ENCODE measurements at regions not wholly inside any gene's neighbourhood (a gene's known extent, or its start where the extent isn't known, plus 50 kb on each side); places are given as distances from the start of the nearest gene placed in this dataset.

GRCh38 chr7:15977663-15978062 is 291.2 kb upstream of the MEOX2 start:
- no peak for DNase-seq

GRCh38 chr7:15972862-15973275 is 286.4 kb upstream of the MEOX2 start:
- DNase-seq: no peak

DNA sequence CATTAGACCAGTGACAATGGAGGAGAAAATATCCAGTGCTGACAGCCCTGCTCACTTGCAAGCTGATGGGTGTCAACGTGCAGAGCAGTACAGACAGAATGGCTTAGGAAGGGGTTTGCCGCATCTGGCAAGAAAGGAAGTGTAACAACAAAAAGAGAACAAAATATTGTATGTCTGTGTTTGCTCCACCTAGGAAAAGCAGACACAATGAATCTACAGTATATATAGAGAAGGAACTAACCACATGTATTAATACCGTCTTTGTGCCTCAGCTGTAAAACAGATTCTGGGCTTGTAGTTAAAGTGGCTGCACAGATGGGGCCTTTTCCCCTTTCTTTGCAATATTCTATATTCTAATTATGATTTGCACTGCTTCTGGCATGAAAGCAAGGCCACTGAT is 281.1 kb upstream of the MEOX2 start:
- no peak for DNase-seq

- DNase-seq: no peak
Measured at GRCh38 chr7:15967121-15967520, 280.6 kb upstream of the MEOX2 start.

DNA sequence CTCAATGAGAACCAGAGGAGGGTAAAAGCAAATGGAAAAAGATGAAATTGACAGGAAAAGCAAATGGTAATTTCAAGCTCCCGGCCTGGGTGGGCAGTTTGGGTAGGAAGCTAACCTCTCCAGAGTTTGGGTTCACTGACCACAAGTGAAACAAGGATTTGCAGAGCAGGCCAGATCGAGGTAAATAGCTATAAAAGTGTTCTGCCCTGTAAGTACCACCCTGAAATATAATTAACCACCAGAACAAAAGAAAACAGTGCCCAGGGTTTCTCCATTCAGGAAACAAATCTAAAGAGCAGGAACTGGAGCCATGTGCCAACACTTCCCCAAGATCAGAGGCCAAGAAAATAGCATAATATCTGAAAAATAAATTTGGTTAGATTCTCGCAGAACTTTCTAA is 276.7 kb upstream of the MEOX2 start:
- no peak for DNase-seq

- DNase-seq: no peak
Measured at GRCh38 chr7:15954671-15955354, 268.3 kb upstream of the MEOX2 start.

- no peak for DNase-seq
Measured at GRCh38 chr7:15950299-15950698, 263.8 kb upstream of the MEOX2 start.

GRCh38 chr7:15947754-15948153 is 261.3 kb upstream of the MEOX2 start:
- DNase-seq: no peak

DNA sequence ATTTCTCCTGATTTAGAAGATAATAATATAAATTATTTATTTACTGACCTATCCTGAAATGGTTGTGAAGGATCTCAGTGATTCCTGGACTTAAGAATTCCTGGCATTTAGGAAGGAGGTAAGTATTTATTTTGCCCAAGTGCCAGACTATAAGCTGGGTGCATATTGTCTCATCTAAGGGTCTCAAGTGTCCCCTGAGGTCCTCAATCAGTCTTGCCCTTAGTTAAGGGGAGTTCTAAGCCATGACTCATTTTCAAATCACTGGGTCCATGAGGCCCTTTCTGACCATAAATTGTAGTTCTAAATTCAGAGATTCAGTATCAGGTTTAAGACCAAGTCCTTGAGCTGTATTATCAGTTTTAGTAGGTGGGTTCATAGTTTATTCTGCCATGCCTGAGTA is 251.6 kb upstream of the MEOX2 start:
- no peak for DNase-seq

GRCh38 chr7:15937571-15937970 is 251.1 kb upstream of the MEOX2 start:
- no peak for DNase-seq

DNA sequence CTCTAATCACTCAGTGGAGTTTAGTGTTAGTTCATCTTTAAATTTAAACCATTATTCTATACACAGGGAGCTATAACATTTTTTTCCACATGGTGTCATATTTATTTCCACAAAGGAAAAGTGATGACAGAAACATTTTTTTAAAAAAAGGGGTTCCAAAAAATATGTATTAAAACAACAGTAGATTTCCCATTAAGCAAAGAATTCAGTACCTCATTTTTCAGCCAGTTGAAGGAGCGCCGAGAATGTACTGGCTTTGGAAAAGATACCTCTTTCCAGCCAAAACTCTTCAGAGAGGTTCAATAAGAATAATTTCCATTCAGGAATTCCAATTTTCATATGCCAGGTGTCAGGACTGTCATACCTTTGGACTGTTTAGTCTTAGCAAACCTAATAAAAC is 250.5 kb upstream of the MEOX2 start:
- DNase-seq: no peak

- no peak for DNase-seq
Measured at GRCh38 chr7:15932318-15932717, 245.8 kb upstream of the MEOX2 start.

DNA sequence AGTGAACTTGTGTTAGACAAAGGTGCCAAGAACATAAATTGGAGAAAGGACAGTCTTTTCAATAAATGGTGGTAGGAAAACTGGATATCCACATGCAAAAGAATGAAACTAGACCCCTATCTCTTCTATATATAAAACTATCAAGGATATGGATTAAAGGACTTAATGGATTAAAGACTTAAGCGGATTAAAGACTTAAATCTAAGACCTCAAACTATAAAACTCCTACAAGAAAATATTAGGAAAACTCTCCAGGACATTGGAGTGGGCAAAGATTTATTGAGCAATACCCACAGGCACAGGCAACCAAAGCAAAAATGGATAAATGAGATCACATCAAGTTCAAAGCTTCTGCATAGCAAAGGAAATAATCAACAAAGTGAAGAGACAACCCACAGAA is 242.9 kb upstream of the MEOX2 start:
- no peak for DNase-seq

- DNase-seq: no peak
Measured at GRCh38 chr7:15925608-15926007, 239.1 kb upstream of the MEOX2 start.

DNA sequence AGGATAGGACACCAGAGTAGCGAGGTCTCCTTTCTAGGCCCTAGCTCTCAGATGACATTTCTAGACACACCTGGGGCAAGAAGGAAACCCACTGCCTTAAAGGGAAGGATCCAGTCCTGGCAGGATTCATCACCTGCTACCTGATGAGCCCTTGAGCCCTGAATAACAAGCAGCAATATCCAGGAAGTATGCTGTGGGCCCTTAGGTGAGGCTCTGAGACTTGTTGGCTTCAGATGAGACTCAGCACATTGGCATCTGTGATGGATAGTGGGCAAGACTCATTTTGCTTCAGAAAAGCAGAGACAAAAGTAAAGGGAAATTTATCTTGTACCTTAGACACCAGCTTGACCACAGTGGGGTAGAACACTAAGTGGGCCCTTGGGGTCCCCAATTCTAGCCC is 238.4 kb upstream of the MEOX2 start:
- DNase-seq: no peak

- DNase-seq: no peak
Measured at GRCh38 chr7:15922002-15922401, 235.5 kb upstream of the MEOX2 start.

DNA sequence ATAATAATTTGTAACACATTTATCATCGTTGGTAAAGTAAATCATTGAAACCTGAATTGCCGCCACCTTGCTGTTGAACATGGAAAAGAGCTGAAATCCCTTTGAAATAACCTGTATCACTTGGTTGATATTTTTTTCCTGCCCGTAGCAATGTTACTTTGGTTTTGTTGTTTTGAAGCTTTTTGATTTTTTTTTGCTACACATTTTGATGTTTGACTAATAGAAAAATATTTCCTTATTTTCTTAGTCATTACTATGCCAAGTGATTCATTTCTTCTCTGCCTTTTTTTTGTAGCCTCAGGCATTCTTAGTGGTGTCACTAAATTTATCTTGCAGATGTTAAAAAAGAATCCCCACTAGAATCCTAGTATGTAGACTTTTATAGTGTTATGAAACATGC is 235.1 kb upstream of the MEOX2 start:
- DNase-seq: no peak

GRCh38 chr7:15920953-15921352 is 234.5 kb upstream of the MEOX2 start:
- DNase-seq: no peak

- no peak for DNase-seq
Measured at GRCh38 chr7:15916681-15917380, 230.3 kb upstream of the MEOX2 start.

GRCh38 chr7:15915686-15916293 is 229.3 kb upstream of the MEOX2 start:
- DNase-seq: no peak

DNA sequence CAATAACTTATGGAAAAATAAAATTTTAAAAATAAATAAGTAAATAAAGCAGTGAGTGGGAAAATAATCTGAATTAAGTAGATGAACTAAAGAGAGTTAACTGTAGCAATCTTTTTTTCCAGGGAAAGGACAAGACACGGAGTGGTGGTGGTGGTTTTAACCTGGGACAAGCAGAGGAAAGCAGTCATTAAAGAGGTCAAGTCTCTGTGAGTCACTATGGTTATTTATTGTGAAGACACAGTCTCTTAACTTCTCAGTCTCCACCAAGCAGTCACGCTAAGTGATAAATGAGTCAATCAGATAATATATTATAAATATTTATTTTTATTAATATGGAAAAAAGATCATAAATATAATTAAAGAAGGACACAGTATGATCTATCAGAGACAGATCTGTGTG is 228.1 kb upstream of the MEOX2 start:
- no peak for DNase-seq

DNA sequence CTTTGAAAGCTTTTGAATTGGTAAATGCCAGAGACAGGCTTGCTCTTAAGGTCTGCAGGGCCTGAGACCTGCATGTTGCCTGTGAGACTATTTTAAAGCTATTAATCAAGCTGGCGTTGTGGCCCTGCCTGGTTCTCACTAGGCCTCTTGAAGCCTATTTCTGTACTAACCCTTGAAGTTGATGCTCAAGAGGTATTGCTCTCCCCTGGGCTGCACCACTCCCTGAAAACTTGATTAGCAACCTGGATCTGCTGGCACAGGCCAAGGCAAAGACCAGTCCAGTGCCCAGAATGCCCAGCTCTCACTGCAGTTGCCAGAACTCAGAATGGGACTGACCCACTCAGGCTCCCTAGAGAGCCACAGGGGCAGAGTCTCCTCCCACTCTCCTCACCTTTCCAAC is 220.0 kb upstream of the MEOX2 start:
- DNase-seq: no peak

- no peak for DNase-seq
Measured at GRCh38 chr7:15905251-15906040, 219.0 kb upstream of the MEOX2 start.

All from NCI-H1930 (cell line).